NB4 (cell line): ENCODE measurements at regions not wholly inside any gene's neighbourhood (a gene's known extent, or its start where the extent isn't known, plus 50 kb on each side); places are given as distances from the start of the nearest gene placed in this dataset.

ENCODE experiments used
- MYC ChIP-seq: IDR thresholded peaks from 2 replicates; pipeline ENCODE4 v1.6.1; 2011; ENCODE audit warnings: low read depth, low read length
- POLR2A ChIP-seq: IDR thresholded peaks from 2 replicates; pipeline ENCODE4 v1.6.1; 2011; ENCODE audit warnings: mild to moderate bottlenecking; ENCODE audit not compliant: insufficient read length; ENCODE audit errors: extremely low read depth
- TF ChIP-seq, protein P1 (sequence below): IDR thresholded peaks from one replicate; pipeline ENCODE4 v1.5.1; 2012; ENCODE audit warnings: low read depth, low read length
- TF ChIP-seq, protein P2 (sequence below): IDR thresholded peaks from 2 replicates; pipeline ENCODE4 v1.6.1; 2011; ENCODE audit warnings: low read depth, low read length

DNA sequence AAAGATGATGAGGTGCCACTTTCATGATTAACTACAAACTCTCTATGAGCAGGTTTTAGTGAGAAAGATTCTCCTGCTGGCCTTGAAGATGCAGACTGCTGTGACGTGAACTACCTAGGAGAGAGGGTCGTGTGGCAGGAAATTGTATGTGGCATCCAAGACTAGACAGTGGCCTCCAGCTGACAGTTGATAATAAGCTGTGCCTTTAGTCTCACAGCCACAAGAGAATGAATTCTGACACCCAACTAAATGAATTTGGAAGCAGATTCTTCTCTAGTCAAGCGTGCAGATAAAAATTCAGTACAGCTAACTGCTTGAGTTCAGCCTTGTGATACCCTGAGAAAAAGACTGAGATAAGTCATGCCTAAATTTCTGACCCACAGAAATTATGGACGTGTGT is 169.0 kb upstream of the COL3A1 start:
- TF ChIP-seq POLR2A, result no peak
- TF ChIP-seq, protein P1, sequence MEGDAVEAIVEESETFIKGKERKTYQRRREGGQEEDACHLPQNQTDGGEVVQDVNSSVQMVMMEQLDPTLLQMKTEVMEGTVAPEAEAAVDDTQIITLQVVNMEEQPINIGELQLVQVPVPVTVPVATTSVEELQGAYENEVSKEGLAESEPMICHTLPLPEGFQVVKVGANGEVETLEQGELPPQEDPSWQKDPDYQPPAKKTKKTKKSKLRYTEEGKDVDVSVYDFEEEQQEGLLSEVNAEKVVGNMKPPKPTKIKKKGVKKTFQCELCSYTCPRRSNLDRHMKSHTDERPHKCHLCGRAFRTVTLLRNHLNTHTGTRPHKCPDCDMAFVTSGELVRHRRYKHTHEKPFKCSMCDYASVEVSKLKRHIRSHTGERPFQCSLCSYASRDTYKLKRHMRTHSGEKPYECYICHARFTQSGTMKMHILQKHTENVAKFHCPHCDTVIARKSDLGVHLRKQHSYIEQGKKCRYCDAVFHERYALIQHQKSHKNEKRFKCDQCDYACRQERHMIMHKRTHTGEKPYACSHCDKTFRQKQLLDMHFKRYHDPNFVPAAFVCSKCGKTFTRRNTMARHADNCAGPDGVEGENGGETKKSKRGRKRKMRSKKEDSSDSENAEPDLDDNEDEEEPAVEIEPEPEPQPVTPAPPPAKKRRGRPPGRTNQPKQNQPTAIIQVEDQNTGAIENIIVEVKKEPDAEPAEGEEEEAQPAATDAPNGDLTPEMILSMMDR, result no peak
- TF ChIP-seq, protein P2, sequence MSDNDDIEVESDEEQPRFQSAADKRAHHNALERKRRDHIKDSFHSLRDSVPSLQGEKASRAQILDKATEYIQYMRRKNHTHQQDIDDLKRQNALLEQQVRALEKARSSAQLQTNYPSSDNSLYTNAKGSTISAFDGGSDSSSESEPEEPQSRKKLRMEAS, result no peak
- no peak for TF ChIP-seq MYC
